NOMO-1 treated with DMSO at 0.1 percent for 48 hours (cell line): ENCODE measurements at regions not wholly inside any gene's neighbourhood (a gene's known extent, or its start where the extent isn't known, plus 50 kb on each side); places are given as distances from the start of the nearest gene placed in this dataset.

Experiments
- DNase-seq: peaks from one replicate; lab custom pipeline; 2025; ENCODE audit not compliant: unreplicated experiment; lab: John Stamatoyannopoulos, UW

DNA sequence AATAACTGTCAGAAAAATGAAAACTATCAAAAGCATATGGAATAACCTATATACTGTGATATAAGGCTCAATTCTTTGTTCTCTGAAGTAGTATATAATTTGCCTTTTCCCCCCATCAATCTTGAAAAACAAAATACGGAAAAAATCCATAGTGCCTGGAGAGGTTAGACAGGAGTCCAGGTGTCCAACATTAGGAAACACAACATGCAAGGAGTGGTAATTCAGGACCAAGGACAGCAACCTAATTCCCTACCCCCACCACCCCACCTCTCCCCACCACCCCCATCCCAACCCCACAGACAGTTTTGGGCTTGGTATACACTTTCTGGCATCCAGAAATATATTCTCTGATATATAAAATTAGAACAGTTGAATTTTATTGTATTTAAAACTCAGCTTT, 55.1 kb upstream of the SLC25A26 start:
- DNase-seq, result no peak

DNA sequence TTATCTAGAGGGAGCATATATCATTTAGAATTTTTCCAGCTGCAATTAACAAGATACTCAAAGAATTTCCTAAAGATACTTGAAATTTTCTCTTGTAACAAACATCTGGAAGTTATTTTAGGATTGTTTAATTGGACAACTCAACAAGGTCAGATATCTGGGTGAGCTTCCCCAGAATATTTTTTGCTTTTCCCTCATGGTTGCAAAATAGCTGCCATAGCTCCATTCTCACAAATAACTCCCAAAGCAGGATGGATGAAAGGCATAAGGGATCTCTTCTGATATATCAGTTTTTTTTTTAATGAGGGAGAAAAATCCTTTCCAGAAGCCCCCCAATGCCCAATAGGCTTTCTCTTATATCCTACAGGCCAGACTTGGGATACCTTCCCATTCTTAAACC, 56.6 kb upstream of the SLC25A26 start:
- no peak for DNase-seq

DNA sequence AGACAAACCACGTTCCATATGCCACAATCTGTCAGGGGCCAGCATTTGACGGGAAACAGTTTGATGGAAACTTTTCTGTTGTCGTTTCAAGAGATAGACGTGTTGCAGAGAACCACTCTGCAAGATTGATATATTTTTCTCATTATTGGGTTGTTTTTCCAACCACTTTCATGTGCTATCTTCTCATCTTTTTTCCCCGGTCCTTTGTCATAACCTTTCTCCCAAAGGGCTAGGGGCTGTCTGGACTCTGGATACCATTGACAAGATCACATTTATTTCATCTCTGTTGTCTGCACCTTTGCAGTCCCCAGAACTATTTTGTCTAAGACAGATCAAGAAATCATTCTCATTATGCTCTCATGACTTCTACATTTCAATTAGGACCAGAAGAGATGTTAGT, 57.6 kb upstream of the SLC25A26 start:
- DNase-seq, result no peak

DNA sequence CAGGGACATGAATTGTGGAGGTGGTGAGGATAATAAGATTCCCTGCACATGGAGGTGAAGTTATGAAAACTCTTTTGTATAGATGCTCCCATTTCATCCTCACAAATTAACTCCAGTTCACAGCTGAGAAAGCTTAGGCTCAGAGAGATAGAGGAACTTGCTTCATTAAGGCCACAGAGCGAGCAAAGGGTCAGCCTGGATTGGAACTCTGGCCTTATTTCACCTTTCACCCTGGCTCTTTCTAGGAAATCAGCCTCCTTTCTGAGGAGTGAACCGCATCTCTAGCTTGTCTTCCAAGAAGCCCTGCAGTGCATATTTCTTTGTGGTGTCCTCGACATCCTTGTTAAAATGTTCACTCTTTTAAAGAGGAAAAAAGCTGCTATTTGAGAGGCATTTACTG, 58.0 kb upstream of the SLC25A26 start:
- DNase-seq, result no peak

DNA sequence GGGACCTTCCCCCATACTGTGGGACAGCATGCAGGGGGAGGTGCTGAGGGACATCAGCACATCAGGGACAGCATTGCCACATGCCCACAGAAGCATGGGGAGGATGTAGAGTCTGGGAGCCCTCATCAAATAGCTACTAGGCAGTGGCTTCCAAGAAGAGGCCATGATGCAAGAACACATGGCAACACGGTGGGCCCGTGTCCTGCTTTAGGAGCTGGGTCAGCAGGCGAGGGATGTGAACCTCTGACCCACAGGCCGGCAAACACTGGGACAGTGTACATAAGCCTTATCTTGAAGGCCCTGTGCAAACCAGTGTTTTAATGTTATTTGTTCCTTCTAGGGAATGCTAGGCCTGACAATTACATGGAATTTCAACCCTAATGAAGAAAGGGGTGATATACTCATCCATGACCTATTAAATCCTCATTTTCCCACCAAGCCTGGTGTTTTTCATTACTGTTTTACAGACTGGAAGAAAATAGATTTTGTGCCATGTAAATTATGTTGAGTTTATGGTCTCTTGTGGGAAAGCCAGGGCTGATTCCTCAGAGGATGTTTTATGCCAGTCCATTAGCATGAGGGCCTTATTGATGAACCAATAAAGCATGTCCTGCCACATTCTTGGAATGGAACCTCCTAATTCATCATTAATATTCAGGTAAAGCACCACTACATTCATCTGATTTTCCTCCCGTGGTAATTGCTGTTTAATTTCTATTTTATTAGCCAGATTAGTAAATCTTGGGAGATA, 61.7 kb upstream of the SLC25A26 start:
- no peak for DNase-seq

DNA sequence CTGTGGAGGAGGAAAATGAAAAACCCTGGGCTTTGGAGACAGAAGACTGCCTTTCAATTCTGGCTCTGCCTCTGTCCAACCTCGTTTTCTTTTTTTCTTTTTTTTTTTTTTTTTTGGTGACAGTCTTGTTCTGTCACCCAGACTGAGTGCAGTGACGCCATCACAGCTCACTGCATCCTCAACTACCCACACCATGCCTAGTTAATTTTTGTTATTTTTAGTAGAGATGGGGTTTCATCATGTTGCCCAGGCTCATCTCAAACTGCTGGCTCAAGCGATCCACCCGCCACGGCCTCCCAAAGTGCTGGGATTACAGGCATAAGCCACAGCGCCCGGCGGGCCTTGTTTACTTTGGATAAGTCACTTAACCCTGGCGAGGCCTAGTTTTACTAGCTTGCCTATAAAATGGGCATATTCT, 66.3 kb upstream of the SLC25A26 start:
- DNase-seq, result no peak

DNA sequence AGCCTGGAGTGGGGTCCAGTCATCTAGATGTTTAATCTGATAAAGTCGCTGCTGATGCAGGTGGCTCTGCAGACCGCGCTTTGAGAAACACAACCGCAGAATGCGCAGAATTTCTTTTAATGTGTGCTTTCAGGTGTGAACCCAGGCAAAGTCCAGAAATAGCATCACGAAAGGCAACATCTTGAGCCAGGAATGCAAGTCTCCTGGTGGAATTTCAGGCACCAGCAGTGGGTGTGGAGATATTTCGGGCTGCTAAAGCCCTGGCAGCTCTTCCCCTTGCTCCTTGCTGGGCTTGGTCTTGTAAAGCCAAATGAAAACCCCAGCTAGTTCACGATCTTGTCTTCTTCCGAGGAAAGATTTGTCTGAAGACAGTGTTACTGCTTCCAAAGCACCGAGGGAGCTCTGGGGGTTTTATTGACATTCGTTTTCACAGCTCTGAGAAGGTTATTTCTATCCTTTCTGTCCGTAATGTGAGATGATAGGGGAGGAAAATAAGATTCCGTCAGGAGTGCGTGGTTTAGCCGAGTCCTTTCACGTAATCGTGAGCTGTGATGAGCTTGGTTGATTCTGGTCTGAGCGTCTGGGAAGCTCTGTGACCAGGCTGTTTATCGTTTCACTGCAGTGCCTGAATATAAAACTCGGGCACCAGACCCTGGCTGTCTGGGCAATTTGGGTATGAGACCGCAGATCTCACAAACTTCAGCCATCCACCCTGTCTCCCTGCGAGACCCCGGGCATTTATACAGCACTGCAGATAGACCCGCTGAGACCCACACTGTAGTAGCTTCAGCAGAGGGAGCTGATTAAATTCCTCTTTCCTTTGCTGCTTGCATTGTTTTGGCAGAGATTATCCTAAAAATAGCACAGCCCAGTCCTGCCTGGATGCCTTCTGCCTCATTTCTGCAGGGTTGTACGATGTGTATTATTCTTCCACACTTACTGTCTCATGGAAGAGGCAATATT, 67.0 kb upstream of the SLC25A26 start:
- no peak for DNase-seq

DNA sequence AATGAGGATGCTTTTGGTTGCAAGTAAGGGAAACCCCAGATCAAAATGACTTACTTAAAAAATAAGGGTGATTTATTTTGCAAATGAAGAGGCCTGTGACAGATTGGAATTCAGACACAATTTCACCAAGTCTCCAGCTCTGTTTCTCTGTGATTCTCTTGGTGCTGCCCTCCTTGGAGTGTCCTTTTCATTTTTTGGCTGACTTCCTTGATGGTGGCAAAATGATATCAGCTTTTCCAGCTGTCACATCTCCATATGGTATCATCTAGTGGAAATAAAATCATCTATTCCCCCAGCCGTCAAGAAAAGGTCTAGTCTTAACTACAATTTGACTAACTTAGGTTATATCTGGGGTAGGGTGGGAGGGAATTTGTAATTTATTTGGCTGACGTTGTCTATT, 68.5 kb upstream of the SLC25A26 start:
- DNase-seq, result no peak

DNA sequence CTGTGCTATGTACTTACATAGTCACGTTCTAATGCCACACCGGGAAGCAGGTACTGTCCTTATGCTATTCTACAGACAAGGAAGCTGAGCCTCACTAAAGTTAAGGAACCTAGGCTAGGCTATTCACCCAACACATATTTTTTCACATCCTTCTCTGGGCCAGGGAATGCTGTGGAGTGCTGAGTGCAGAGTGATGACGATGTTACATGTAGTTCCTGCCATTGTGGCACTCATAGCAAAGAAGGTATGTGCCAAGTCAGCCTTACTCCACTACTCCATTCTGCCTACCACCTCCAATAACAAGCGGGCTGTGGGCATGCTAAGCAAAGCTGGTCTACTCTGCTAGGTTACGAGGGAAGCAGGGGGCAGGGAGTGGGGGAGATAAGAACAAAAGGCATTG, 69.8 kb upstream of the SLC25A26 start:
- no peak for DNase-seq

DNA sequence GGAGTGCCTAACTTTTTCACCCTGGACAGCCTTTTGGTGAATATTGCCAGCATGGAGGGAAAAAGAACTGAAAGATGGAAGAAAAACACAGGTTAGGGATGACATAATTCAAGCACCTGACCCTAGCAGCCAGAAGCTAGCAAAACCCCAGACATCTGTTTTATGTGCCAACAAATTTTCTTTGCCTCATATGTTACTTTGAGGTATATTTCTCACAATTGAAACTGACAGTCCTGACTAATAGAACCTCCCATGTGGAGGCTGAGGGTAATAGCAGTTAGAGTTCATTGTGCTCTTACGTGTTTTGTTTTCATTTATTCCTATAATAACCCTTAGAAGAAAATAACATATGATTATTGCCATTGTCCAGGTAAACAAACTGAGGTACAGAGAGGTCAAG, 71.5 kb upstream of the SLC25A26 start:
- DNase-seq, result no peak

DNA sequence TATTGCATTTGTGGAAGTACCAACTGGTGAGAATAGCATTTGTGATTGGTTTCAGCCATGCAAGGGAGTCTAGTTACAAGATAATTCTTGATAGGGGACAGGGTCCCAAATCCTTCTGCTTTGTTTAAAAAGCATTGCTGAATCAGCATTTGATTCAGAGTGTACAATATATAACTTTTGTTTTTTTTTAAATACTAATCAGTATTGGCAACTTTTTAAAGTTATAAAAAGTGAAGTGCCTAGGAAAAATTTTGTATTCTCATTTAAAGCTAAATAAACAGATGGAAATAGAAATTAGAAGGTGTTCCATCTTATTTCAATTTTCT, 75.4 kb upstream of the SLC25A26 start:
- no peak for DNase-seq

DNA sequence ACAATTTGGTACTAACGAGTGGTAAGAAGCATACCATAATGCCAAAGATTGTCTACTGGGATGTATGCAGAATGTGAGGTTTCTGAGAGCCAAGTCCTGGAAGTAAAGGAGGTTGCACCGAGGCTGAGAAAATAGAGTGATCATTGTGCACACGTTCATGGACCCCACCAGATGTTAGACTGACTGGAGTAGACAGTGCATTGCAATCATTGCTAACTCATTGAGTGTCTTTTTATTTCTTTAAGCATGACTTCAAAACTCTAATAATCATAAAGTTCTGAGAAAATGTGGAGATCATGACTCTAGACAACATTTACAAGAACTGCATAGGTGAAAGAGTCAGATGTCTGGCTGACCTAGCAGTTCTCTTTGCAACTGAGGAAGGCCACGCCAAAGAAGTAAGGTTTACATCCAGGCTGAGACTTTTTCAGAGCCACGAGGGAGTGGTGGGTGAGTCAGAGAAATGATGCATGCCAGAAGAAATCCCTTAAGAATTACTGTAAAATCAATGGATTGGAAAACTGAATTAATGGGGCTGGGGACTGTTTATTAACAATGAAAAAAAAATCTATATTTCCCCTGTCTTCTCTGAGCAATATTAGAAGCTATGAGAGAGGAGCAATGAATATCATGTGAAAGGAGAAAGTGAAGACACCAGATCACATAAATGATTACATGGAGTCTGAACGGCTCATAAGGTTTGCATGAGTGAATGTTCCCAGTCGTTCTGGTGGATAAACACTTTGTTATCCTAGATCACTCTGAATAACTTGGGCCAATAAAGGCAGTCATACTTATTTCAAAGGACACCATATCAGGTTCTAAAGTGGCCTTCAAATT, 76.0 kb upstream of the SLC25A26 start:
- DNase-seq, result no peak

DNA sequence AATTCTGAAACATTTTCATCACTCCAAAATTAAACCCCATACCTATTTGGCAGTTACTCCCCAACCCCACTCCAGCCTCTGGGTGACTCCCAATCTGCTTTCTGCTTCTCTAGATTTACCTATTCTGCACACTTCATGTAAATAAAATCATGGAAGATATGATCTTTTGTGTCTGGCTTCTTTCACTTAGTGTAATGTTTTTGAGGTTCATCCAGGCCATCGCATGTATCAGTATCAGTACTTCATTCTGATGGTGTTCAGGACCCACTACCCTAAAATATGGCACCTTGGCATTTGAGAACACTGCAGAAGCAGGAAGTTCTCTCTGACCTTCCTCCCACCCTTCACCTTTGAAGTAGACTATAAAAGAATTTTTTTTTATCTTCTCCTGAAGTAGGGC, 78.7 kb upstream of the SLC25A26 start:
- DNase-seq, result no peak

DNA sequence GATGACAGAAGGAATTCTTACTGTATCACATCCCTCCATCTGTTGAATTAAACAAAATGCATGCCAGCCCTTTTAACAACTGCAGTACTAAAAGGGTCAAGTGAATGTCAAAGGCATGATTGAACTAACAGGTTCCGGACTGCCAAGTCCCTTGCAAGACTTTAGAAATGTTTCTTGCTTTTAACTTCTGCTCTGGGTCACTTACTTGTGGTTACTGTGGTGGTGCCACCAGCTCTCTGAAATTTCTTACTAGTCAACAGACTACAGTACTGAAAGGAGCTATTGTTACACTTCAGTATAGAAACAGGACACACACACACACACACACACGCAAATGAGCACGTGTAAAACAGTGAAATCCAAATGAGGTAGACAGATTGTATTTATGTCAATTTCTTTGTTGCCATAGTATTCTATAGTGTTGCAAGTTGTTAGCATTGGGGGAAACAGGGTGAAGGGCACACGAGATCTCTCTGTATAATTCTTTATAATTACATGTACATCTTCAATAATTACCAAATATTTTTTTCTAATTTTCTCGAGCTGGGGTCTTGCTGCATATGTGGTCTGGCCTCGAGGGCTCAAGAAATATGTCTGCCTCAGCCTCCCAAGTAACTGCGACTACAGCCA, 79.9 kb upstream of the SLC25A26 start:
- DNase-seq, result no peak

DNA sequence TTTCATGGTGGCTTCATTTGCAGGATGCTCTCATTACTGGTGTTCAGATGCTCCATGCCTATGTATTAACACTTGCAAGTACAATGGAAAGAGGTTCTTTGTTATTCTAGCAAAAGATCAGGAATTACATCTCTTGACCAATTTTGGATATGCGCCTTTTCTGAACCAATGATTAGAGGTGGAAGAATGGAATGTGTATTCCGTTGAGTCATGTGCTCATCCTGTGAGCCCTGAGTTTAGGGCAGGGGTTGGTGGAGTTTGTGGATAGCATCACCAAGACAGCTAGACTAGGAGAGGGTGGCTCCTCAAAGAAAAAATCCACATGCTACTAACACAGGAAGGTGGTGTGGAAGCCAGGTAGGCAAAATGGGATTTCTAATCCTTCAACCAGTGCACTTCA, 80.7 kb upstream of the SLC25A26 start:
- no peak for DNase-seq

DNA sequence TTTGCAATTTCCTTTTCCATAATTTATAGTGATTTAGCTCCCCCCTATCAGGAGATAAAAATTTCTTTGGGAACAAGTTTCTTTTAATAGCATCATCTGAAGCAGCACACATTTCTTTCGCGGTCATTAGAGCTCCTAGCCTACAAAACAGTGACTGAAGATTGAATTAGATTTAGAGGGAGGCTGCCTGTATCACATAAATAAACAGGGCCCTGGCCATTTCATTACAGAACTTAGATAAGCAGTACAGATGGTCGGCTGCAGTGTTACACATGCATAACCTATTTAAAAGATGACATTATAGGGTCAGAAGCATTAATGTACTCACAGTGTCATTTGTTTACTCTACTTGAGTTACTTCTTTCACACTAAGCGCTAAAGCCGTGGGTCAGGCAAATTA, 81.4 kb upstream of the SLC25A26 start:
- DNase-seq, result no peak

DNA sequence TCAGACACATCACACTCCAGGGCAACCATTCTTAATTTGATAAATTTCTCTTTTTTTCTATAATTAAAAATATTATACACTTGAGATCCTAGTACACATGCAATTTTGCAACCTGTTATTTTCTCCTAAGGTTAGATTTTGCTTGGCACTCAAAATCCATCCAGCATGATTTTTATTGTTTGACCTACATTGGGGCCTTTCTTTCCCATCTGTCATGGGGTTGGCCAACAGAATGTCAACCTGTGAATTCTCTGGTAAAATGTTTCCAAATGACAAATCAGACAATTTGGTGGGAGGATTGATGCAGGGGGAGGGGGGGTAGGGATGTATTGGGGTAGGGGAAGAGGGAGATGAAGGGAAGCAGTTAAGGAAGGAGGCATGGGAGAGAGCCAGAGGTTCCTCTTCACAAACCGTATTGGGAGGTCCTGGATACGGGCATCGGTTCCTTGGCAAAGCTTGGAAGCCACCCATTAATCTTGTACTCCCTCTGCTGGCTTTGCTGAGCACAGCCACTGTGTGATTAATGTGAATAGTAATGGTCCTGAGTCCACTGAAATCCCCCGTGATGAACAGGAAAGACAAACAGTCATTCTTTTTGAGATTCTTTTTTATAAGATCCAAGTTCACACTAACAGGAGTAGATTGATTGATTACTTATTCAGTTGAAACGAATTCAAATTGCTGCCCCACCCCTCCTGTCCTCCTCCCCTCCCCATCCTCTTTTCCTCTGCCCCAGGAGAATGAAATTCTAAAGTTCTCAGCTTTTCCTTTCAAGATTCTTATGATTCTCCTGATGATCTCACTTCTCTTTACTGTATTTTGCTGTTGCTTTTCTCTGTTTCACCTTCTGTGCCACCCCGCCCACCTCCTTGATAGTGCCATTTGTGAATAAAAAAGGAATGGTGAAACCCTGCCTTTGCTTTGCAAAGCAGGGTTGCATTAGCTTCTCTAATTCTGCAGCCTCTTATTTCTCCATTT, 82.2 kb upstream of the SLC25A26 start:
- DNase-seq, result peak; percentile 27

DNA sequence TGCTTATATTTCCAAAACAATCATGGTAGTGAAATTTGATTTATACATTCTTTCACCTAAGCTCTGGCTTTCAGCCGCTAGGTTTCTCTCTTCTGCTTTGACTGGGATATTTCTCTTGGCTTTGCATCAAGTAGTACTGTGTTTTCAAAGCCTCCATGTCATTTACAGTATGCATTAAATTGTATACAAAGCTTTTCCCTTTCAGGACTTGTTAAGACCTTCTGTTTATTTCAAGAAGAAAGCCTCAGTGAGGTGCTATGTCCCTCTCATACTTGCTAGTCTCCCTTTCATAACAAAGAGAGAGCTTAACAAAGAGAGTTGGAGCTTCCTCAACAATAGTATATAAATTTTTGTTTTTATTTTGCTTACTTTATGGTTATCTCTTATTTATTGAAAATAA, 84.2 kb upstream of the SLC25A26 start:
- DNase-seq, result no peak

DNA sequence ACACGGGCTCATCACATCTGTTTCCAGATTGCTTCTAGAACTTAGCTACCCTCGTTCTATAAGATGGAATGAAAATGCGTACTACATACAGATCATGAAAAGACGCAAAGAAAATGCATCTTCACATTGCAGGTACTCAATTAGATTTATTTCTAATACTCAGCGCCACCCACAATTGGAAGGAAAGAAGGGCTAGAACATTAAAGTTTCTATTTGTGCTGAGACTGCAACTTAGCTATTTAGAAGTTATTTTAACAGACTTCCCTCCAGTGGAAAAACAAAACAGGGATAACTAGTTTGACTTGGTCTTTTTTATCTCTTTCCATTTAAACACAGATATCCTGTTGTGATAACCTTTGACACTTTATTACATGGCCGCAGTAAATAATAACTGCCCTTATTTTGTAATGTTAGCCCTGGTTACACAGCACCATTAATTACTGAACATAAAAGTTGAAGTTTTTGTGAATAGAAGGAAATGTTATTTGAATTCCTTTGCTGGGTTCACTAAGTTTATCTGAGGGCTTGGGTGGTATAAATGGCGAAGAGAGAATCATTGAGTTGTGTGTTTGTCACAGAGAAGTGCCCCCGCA, 86.9 kb upstream of the SLC25A26 start:
- DNase-seq, result no peak
